IPS-NIHi7 (cell line): ENCODE measurements at regions not wholly inside any gene's neighbourhood (a gene's known extent, or its start where the extent isn't known, plus 50 kb on each side); places are given as distances from the start of the nearest gene placed in this dataset.
"Not testable (repeated sequence)": the region's sequence is repeated elsewhere in the genome, so short reads cannot be mapped to it uniquely, and the experiment has no call there.

Experiments used
- DNase-seq: peaks from one replicate; pipeline ENCODE4 v3.0.0; 2012; ENCODE audit warnings: mixed read lengths; ENCODE audit errors: extremely low spot score

DNA sequence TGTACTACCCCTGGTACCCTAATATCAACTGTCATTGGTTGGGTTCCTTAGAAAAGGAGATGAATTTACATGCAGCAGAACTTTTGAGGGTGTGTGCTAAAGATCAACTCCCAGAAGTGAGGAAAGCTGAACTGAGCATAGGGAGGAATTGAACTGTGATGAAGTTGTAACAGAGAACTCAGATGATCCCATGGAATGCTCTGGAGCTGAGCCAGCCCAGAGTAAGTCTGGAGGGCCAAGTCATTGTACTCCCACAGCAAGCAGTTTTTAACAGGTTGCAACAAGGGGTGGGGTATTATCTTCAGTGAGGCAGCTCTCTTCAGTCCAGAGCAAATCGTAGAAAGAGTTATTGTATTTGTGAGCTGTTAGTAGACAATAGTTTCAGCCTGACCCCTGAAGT, 572.3 kb downstream of the PYDC2 start:
- DNase-seq: no peak

DNA sequence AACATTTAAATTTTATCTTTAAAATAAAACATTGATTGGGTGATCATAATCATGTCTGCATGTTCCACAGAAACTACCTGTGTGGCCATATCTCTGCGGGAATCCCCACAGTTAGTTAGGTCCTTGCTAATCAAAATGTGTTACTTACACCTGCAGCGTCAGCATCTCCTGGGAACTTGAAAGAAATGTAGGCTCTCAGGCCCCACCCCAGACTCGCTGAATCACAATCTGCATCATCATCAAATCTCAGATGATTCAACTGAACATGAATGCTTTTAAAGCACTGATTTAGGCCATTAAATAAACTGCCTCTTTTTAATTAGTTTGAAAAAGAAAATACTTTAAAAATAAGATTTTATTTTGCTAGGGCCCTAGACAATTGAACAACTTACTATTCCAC, 577.8 kb downstream of the PYDC2 start:
- no peak for DNase-seq

DNA sequence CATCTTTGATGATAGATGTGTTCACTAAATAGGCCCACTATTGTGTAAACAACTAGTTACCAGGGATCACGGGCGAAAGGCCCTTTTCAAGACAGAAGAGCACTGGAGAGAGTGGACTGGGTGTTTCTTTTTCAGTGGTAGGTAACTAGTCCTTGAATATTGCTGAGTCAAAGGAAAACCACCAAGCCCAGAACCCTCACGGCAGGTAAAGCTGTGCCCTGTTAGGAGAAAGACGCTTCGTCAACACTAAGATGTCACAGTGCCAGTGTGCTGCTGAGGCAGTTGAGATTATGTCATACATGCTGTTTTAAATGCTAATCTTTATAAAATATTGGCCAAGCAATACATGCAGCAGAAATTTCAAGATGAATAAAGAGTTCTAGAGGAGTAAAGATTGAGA, 578.6 kb downstream of the PYDC2 start:
- DNase-seq: no peak

DNA sequence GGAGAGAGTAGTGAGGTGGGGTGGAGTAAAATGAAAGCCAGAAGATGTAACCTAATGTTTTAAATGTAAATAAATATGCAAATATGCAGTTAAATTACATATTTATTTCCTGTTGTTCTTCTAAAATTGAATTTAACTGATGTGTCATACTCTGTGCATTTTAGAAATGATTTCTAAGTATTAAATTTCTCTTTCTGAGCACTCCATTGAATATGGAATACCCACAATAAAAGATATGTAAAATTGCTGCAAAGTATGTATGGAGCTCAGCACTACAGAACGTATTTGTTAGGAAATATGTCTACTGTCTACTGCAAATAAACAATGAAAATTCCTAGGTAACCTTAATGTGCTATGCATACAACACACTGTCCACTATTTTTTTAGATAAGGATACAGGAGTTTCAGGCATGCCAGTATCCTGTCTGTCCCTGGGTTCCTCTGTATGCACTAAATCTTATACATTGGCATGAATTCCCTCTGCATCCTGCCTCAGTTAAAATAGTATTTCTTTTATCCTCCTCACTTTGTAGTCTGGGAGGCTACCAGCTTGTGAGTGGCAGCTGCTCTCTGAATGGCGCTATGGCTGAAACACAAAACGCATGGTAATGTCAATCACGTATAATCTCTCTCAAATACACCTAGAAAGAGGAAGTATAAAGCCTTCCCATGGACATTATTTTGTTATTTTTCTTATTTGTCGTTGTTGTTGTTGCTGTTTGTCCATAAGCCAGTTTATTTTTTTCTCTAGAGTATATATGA, 579.5 kb downstream of the PYDC2 start:
- no peak for DNase-seq

DNA sequence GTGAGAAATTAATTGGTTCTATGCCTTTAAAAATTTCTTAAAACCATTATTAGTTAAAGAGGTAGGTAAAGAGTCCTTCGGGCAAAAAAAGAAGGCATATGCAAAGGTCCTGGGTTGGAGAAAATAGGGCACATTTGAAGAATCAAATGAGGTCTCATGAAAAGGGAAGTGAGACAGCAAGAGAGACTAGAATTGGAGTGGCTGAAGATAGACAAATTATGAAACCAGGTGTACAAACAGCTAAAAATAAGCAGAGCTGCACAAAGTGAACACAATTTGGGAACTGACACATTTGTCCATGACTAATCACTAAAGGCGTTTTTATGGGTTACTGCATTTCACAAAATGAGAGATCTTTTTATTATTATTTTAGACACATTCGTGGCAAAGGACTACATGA, 581.2 kb downstream of the PYDC2 start:
- DNase-seq: no peak

DNA sequence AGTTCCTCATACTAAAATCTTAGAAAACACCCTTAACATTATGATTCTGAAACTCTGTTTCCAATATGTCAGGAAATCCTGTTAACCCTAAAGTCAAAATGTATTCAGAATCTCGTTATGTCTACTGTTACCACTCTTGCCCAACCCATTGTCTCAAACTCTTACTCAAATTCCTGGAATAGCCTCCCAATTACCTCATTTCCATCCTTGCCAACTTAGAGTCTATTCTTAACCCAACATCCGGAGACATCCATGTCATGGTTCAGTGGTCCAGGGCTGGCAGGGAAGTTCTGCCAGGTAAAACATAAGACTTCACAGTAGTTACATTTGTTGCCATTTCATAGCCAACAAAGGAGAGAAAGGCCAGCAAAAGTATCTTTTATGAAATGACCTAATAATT, 593.9 kb downstream of the PYDC2 start:
- no peak for DNase-seq

DNA sequence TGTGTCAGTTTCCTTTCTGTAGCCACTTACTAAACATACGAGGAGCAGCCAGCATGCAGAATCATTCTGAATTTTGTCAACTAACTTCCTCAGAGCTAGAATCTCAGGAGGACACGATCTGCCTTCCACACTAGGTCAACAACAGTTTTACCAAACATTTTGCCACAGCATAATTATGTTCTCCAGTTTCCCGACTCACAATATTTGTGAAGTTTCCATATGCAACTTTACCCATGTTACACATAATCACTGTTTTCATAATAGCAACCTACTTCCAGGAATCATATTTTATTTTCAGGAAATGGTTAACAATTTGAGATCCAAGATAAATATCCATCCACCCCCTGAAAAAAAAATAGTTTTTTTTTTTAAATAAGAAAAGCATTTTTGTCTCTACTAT, 595.0 kb downstream of the PYDC2 start:
- DNase-seq: no peak

DNA sequence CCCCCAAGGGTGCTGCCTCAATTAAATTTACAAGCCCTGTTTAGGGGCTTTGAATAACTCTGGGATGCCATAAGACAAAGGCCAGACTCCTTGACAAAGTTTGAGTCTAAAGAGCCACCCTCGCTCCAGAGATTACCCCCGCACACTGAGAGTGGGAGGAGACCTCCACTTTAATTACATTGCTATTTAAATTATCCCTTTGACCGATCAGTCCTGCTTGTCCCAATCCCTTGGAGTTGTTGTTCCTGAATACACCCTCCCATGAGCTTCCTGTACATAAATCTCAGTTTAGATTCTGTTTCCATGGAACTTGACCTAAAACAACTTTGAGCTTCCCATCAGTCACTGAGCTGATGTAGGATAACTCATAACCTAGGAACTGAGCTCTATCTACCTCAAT, 596.3 kb downstream of the PYDC2 start:
- DNase-seq: no peak

DNA sequence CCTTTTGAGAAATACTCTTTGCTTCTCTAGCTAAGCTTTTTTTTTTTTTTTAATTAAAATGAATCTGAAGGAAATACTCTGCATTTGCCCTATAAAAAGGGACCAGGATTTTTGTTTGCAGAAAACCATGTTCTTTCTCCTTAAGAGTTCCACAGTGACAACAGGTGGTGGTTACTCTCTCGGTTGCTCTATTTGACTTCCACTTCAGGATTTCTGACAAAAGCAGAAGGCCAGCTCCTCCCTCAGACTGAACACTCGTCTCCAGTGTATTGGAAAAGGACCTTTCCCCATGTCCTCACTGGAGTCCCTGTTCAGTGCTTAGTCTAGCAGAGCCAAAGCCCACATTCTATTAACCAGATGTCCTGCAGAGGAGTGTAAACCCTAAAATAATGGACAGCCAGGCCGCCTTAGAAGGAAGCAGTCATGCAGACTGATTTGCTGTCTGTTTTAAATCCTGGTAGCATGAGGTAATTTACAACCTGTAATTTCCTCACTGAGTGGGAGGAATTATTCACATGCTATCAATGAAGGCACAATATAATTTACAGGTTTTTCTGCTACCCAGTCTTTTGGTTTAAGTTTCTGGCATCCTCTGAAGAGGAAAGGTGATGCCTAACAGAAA, 599.3 kb downstream of the PYDC2 start:
- DNase-seq: no peak

DNA sequence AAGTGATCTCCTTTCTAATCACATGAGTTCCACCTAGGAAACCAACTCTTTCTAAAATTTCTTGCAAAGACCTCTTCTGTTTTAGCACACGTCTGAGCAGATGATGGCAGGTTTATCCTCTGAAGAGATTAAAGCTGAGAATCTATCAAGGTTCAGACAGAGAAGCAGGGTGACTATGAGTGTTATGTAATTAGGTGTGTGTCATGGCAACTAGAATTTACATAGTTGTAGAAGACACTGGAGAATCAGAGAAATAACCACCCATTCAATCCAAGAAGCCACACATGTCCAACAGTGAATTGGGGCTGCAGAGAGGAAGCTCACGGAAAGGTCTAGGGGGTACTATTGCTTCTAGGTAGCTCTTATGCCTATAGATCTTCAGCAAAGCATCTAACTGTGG, 600.5 kb downstream of the PYDC2 start:
- no peak for DNase-seq

DNA sequence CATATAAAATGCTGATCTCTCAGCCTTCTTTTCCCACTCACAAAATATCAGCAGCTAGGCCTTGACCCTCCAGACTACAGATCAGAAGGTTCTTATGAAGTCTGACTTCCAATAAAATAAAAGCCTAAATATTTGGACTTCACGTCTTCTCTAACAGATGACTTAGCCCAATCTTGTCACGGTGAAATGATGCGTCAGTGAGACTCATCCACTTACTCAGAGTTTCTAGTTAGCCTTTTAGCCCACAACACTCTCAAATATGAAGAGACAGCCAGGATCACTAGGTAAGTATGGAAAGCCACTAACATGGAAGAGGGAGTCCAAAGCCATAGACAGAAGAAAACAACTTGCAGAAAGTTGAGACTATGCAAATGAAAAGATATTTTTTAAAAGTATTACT, 601.2 kb downstream of the PYDC2 start:
- no peak for DNase-seq

DNA sequence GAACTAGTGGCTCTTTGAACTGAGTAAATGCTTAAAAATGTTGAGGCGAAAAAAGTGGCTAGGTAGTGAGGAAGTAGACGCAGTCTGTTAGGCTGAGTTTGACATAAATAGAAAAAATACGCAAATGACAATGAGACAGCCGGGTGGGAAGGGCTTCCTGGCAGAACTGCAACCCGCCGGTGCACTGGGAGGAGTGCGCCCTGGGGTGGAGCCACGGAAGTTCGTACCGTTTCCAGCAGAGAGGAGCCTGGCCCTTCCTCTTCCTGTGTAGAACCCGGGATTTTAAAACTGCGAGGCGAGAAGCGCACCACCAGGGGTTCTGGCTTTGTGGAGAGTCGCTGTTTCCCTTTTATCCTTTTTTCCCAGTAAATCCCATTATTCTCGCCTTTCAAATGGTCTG, 602.6 kb downstream of the PYDC2 start:
- DNase-seq: peak; percentile 32

DNA sequence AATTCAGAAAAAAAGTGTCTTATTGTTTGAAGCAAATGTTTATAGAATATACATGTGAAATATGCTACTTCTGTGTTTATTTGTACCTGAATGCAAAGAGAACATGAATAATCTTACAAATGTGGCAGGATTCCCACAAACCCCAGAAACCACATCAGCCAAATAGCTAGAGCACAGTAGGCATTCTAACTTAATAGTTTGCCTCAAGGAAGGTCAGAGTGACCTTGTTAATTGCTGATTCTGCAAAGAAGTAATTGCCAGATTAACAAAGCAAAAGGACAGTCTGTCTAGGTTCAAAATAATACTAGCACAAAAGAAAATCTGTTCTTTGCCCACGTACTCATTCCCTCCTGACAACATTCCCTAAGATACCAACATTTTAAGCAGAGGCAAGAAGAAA, 604.0 kb downstream of the PYDC2 start:
- DNase-seq: no peak

DNA sequence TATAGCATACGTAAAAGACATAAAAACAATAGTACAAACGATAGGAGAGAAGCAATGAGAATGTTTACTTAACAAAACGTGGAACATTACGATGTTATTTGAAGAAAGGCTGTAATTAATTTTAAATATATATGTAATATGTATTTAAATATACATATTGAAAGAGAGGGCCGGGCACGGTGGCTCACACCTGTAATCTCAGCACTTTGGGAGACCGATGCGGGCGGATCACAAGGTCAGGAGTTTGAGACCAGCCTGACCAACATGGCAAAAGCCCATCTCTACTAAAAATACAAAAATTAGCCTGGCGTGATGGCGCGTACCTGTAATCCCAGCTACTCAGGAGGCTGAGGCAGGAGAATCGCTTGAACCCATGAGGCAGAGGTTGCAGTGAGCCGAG, 605.3 kb downstream of the PYDC2 start:
- DNase-seq: not testable (repeated sequence)

DNA sequence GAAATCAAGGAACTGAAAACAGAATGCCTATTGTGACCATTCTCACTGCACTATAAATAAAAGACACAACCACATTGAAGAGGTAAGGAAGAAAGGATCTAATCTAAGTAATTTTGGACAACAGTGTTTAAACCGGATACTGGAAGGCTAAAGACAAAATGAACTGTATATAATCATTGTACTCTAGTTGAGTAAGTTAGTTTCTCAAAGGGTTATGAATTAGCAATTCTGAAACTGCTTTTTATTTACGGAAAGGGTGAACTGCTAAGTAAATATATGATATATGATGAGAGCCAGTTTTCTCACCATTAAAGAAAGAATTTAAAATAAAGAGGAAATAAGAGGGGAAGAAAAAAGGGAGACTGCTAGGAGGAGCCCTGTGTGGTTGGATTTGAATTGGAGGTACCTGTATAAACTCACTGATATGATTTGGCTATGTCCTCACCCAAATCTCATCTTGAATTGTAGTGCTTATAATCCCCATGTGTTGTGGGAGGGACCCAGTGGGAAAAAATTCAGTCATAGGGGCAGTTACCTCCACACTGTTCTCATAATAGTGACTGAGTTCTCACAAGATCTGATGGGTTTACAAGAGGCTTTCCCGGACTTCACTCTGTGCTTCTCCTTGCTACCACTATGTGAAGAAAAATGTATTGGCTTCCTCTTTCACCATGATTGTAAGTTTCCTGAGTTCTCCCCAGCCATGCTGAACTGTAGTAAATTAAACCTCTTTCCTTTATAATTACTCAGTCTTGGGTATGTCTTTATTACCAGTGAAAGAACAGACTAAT, 607.7 kb downstream of the PYDC2 start:
- DNase-seq: no peak

DNA sequence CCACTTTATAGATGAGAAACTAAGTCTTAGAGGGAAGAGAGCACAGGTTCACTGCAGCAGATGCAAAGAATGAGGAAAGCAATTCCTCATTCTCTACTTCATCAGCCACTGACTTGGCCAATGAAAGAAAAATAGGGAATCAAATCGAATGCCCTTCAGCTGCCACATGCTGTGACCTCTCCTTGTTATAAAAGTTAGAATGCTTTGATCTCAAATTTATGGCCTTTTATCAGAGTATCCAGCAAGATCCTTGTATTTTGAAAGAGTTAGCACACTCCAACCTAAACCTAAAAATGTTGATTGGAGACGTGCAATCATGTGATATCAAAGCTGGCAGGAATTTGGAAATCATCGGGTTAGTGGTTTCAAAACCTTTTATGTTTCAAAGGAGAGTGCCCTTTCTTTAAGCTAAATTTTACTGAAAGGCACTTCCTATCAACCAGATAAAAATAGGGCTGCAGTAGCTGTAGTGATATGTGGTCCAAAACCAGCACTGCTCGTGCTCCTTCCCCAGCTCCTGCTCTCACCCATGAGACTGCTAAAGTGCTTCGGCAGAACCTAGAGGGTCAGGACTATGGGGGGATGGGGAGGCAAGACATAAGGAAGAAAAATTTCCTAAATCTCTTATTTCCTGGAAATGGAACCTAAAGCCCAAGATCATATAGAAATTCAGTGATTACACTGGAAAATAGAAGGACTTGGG, 617.0 kb downstream of the PYDC2 start:
- no peak for DNase-seq

DNA sequence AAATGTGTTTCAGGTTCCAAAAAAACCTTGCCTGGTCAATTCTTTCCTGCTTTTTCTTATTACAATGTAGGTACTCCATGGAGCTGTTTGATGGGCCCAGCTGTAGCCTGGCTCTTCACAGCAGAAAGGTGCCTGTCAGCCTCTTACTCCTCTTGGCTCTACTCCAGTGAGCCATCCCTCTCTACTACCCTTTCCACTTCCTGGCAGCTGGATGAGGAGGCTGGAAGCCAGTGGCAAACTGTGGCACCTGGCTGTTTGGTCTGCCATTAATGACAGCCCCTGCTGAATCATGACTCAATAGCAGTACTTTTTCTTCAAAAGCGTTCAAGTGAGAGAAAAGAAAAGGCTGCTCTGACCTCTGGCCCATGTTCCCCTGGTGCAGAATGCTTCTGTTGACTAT, 618.1 kb downstream of the PYDC2 start:
- no peak for DNase-seq

DNA sequence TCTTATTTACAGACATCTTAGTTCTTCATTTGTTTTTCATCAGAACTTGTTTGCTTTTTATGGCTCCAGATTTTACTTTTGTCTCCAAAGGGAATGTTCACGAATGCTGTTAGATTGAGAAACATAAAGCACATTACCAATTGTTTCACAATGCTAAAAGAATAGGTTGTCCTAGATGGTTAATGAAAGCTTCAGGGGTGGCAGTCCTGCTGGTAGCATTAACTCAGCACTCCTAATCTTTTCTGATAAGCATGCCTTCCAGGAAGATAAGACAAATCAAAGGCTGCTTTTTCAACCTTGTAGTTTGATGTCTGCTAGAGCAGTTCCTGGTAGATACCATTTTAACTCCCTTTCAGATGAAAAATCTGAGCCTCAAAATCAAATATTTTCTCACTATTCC, 619.4 kb downstream of the PYDC2 start:
- no peak for DNase-seq

DNA sequence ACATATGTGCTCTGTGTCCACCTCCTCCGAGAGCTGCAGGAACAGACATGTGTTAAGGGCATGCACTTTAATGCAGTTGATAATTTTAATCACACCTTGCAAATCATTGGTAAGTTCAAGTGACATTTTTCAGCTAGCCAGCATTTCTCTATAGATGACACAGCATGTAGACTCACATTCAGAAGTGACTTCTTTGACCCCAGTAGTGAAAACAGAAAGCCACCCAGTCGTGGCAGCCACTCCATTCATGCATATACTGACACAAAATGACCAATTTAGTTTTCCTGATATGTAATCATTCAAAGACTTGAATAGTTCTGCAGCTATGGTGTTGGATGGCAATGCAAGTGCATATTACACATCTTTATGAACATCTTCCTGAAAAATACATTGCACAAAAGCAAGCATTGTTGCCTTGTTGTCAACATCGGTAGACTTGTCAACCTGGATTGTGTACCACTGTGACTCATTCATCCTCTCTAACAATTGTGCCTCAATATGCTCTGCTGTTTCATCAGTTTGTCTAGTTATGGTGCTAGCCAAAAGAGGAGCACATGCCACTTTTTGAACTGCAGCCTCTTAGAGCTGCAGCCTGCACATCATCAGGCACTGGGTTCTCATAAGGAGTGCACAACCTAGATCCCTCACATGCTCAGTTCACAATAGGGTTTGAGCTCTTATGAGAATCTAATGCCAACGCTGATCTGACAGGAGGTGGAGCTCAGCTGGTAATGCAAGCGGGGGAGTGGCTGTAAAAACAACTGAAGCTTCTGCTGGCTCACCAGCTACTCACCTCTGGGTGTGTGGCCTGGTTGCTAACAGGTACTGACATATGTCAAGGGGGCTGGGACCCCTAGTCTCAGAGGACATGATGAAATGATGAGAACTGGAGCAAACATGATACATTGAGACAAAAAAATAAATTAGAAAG, 622.0 kb downstream of the PYDC2 start:
- DNase-seq: no peak
